Hepatocyte (in vitro differentiated cells): ENCODE measurements at regions not wholly inside any gene's neighbourhood (a gene's known extent, or its start where the extent isn't known, plus 50 kb on each side); places are given as distances from the start of the nearest gene placed in this dataset.

ENCODE experiments used
- DNase-seq: peaks from one replicate; pipeline ENCODE4 v3.0.0-alpha.2; 2016; ENCODE audit warnings: low spot score
- H2AFZ ChIP-seq: fragments of 200-600 bp; sonication (generic); 2 replicates; pipeline ENCODE4 v1.6.0; 2016; ENCODE audit warnings: antibody characterized with exemption, mild to moderate bottlenecking
- H3K27ac ChIP-seq: fragments of 200-600 bp; sonication (generic); 2 replicates; pipeline ENCODE4 v1.5.1; 2016; ENCODE audit warnings: mild to moderate bottlenecking
- H3K27me3 ChIP-seq: fragments of 200-600 bp; sonication (generic); 2 replicates; pipeline ENCODE4 v1.6.1; 2016
- H3K36me3 ChIP-seq: fragments of 200-600 bp; sonication (generic); replicated peaks from 2 replicates; pipeline ENCODE4 v1.5.1; 2016; ENCODE audit warnings: low read depth; ENCODE audit not compliant: insufficient read depth
- H3K4me1 ChIP-seq: fragments of 200-600 bp; sonication (generic); 2 replicates; pipeline ENCODE4 v1.5.1; 2016; ENCODE audit warnings: mild to moderate bottlenecking, moderate library complexity; ENCODE audit not compliant: insufficient read depth
- H3K4me2 ChIP-seq: fragments of 200-600 bp; sonication (generic); 2 replicates; pipeline ENCODE4 v1.6.0; 2016
- H3K4me3 ChIP-seq: fragments of 200-600 bp; sonication (generic); 2 replicates; pipeline ENCODE4 v1.5.1; 2016; ENCODE audit warnings: mild to moderate bottlenecking
- H3K79me2 ChIP-seq: fragments of 200-600 bp; sonication (generic); 2 replicates; pipeline ENCODE4 v1.6.0; 2017; ENCODE audit warnings: mild to moderate bottlenecking
- H3K9me2 ChIP-seq: fragments of 200-600 bp; sonication (generic); replicated peaks from 2 replicates; pipeline ENCODE4 v1.6.0; 2017; ENCODE audit warnings: mild to moderate bottlenecking; ENCODE audit not compliant: insufficient read depth
- H3K9me3 ChIP-seq: fragments of 200-600 bp; sonication (generic); 2 replicates; pipeline ENCODE4 v1.5.1; 2016; ENCODE audit warnings: low read depth, mild to moderate bottlenecking
- H4K20me1 ChIP-seq: fragments of 200-600 bp; sonication (generic); 2 replicates; pipeline ENCODE4 v1.6.0; 2016; ENCODE audit warnings: mild to moderate bottlenecking; ENCODE audit not compliant: insufficient read depth, poor library complexity, severe bottlenecking
- EZH2 ChIP-seq: fragments of 200-600 bp; sonication (generic); IDR thresholded peaks from 2 replicates; pipeline ENCODE4 v1.6.1; 2016; ENCODE audit warnings: antibody characterized with exemption, mild to moderate bottlenecking, borderline replicate concordance
- EZH2phosphoT487 ChIP-seq: fragments of 200-600 bp; sonication (generic); IDR thresholded peaks from one replicate; pipeline ENCODE4 v1.6.1; 2018; ENCODE audit warnings: antibody characterized with exemption, mild to moderate bottlenecking, low read depth, moderate library complexity; ENCODE audit not compliant: unreplicated experiment, severe bottlenecking
- WGBS: methylation state at CpG from one replicate; pipeline ENCODE4 v1.1.6; 2016; ENCODE audit warnings: low lambda C conversion rate; ENCODE audit errors: missing lambda C conversion rate; 5-methylcytosine and 5-hydroxymethylcytosine counted together
- TF ChIP-seq, protein P1 (sequence below): fragments of 200-600 bp; sonication (generic); IDR thresholded peaks from 2 replicates; pipeline ENCODE4 v1.5.1; 2016; ENCODE audit warnings: antibody characterized with exemption, mild to moderate bottlenecking; ENCODE audit not compliant: poor library complexity

GRCh38 chr3:147775816-147776530, 366.8 kb downstream of the ZIC1 start:
- H3K36me3 ChIP-seq: no peaks in the 10 kb centered on the region
- 89% methylated on average over 4 of the region's 4 CpGs for WGBS
- TF ChIP-seq, protein P1, sequence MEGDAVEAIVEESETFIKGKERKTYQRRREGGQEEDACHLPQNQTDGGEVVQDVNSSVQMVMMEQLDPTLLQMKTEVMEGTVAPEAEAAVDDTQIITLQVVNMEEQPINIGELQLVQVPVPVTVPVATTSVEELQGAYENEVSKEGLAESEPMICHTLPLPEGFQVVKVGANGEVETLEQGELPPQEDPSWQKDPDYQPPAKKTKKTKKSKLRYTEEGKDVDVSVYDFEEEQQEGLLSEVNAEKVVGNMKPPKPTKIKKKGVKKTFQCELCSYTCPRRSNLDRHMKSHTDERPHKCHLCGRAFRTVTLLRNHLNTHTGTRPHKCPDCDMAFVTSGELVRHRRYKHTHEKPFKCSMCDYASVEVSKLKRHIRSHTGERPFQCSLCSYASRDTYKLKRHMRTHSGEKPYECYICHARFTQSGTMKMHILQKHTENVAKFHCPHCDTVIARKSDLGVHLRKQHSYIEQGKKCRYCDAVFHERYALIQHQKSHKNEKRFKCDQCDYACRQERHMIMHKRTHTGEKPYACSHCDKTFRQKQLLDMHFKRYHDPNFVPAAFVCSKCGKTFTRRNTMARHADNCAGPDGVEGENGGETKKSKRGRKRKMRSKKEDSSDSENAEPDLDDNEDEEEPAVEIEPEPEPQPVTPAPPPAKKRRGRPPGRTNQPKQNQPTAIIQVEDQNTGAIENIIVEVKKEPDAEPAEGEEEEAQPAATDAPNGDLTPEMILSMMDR: no peak
- TF ChIP-seq EZH2 (no peak), EZH2phosphoT487 (no peak)
- no peaks in the 10 kb centered on the region for H4K20me1 ChIP-seq
- no peaks in the 10 kb centered on the region for H3K9me3 ChIP-seq
- H3K27me3 ChIP-seq: no peaks in the 10 kb centered on the region
- DNase-seq: no peak
- H3K9me2 ChIP-seq: no peaks in the 10 kb centered on the region
- H3K79me2 ChIP-seq: no peaks in the 10 kb centered on the region
- no peak overlapping the region for H3K4me3 ChIP-seq
- no peaks in the 10 kb centered on the region for H3K4me1 ChIP-seq
- H3K4me2 ChIP-seq: no peak overlapping the region
- no peak overlapping the region for H2AFZ ChIP-seq
- H3K27ac ChIP-seq: no peak overlapping the region

DNA sequence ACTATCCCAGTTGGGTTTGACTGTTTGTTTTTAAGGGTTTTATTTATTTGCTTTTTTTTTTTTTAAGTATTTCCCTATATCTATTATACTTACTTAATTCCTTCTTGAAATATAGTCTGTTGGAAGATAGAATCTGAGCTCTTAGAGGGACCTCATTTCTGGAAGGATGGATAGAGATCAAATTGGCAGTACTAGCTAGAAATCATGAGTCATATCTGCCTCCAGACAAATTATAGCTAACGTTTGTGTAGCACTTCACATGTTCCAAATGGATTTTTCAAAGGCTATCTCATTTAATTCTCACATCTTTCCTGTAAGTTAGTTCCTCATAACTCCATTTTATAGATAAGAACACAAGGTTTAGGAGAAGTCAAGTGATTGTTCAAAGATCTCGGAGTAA, 384.7 kb downstream of the ZIC1 start:
- no peaks in the 10 kb centered on the region for H3K36me3 ChIP-seq
- WGBS: 82% methylated on average over 2 of the region's 2 CpGs
- no peaks in the 10 kb centered on the region for H4K20me1 ChIP-seq
- H3K4me3 ChIP-seq: no peak overlapping the region
- H3K4me1 ChIP-seq: no peaks in the 10 kb centered on the region
- TF ChIP-seq, protein P1: no peak
- TF ChIP-seq EZH2phosphoT487: no peak
- TF ChIP-seq EZH2: no peak
- no peaks in the 10 kb centered on the region for H3K9me2 ChIP-seq
- no peak for DNase-seq
- no peaks in the 10 kb centered on the region for H3K9me3 ChIP-seq
- H3K27me3 ChIP-seq: no peaks in the 10 kb centered on the region
- H3K27ac ChIP-seq: no peak overlapping the region
- no peak overlapping the region for H2AFZ ChIP-seq
- no peaks in the 10 kb centered on the region for H3K79me2 ChIP-seq
- no peak overlapping the region for H3K4me2 ChIP-seq

DNA sequence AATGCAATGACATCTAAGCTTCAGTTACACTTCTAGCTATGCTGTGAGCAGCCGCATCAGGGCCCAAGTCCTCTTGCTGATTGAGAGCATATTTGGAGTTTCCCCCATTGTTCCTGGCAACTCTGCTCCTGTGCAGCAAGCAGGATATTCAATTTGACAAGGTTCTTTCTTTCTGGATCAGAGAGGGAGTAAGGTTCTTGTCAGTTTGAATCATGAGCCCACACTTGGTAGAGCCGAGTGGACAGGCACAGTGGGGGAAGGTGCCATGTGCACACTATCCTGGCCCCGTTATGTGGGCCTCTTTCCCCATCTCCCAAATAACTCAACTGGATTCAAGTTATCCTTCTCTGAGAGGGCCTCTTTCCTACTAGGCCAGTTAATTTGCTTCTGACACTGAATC, 385.4 kb downstream of the ZIC1 start:
- no peaks in the 10 kb centered on the region for H3K9me3 ChIP-seq
- no peaks in the 10 kb centered on the region for H3K36me3 ChIP-seq
- 82% methylated on average over 3 of the region's 3 CpGs for WGBS
- no peaks in the 10 kb centered on the region for H3K4me1 ChIP-seq
- H3K79me2 ChIP-seq: no peaks in the 10 kb centered on the region
- no peak overlapping the region for H3K4me3 ChIP-seq
- H3K4me2 ChIP-seq: no peak overlapping the region
- TF ChIP-seq, protein P1: no peak
- TF ChIP-seq EZH2 (no peak), EZH2phosphoT487 (no peak)
- no peak overlapping the region for H3K27ac ChIP-seq
- H3K27me3 ChIP-seq: no peaks in the 10 kb centered on the region
- H3K9me2 ChIP-seq: no peaks in the 10 kb centered on the region
- DNase-seq: no peak
- no peak overlapping the region for H2AFZ ChIP-seq
- no peaks in the 10 kb centered on the region for H4K20me1 ChIP-seq
